ENCODE measurements at regions not wholly inside any gene's neighbourhood (a gene's known extent, or its start where the extent isn't known, plus 50 kb on each side); places are given as distances from the start of the nearest gene placed in this dataset.

DNA sequence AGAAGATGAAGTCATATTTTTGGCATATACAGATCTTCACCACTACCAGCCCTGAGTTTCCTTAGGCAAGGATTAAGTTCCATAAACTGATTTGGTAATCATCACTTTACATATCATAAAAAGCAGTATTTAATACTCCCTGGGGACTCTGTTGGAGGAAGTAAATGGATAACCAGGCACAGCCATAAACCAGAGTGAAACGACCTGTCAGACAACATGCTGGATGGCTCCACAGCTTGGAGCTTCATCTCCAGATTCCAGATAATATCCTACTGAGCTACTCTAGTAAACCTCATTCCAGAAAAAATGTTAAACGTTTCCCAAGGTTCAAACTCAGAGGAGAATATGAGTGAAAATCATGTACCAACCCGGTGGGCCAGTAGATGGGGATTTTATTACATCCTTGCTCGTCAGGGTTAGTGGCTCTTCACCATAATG, 109.2 kb downstream of the BASP1 start:
- no peaks in the 10 kb centered on the region for H3K79me2 ChIP-seq
- H2AFZ ChIP-seq: no peak overlapping the region
- H3K4me1 ChIP-seq: no peaks in the 10 kb centered on the region
- no peak overlapping the region for H3K9ac ChIP-seq
- H3K36me3 ChIP-seq (ENCODE audit: control insufficient read depth, insufficient read depth, low read length): no peaks in the 10 kb centered on the region
- no peak overlapping the region for H3K4me2 ChIP-seq (ENCODE audit: low read length)
- H3K4me3 ChIP-seq (ENCODE audit: low read depth, low read length): no peak overlapping the region
- H3K27ac ChIP-seq: no peak overlapping the region
- H3K27me3 ChIP-seq (ENCODE audit: control insufficient read depth, insufficient read depth, low read length): no peaks in the 10 kb centered on the region
- TF ChIP-seq, protein P1, sequence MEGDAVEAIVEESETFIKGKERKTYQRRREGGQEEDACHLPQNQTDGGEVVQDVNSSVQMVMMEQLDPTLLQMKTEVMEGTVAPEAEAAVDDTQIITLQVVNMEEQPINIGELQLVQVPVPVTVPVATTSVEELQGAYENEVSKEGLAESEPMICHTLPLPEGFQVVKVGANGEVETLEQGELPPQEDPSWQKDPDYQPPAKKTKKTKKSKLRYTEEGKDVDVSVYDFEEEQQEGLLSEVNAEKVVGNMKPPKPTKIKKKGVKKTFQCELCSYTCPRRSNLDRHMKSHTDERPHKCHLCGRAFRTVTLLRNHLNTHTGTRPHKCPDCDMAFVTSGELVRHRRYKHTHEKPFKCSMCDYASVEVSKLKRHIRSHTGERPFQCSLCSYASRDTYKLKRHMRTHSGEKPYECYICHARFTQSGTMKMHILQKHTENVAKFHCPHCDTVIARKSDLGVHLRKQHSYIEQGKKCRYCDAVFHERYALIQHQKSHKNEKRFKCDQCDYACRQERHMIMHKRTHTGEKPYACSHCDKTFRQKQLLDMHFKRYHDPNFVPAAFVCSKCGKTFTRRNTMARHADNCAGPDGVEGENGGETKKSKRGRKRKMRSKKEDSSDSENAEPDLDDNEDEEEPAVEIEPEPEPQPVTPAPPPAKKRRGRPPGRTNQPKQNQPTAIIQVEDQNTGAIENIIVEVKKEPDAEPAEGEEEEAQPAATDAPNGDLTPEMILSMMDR (IDR thresholded peaks at IDR 0.05): no peak
- no peaks in the 10 kb centered on the region for H3K9me3 ChIP-seq (ENCODE audit: control insufficient read depth, low read length)

DNA sequence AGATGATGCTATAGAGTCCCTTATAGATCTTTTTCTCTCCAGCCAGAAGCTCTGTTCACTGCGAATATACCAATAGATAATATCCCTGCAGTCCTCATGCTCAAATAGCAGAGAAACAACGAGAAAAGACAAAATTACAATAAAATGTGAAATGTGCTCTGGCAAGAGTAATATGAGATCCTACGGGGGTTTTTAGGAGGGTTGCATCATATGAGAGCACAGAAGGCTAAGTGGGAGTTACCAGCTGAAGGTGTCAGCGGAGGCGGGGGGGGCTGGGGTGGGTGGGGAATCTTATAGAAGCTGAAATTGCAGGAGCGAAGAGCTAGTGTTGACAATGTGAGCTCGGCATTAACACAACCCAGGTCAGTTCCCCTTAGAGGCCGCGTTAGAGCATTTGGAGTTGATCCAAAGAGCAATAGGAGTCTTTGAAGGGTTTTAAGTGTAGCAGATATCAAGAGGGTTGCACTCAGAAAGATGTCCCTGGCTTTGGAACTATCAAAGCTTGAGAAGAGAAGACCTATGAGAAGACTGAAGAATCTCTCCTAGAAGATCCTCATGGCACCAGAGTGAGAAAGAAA, 109.7 kb downstream of the BASP1 start:
- Histone ChIP-seq H3K4me2 (ENCODE audit: low read length) (no peak overlapping the region), H3K4me3 (ENCODE audit: low read depth, low read length) (no peak overlapping the region), H3K4me1 (no peaks in the 10 kb centered on the region), H3K9ac (no peak overlapping the region), H3K9me3 (ENCODE audit: control insufficient read depth, low read length) (no peaks in the 10 kb centered on the region), H3K27me3 (ENCODE audit: control insufficient read depth, insufficient read depth, low read length) (no peaks in the 10 kb centered on the region), H3K27ac (no peak overlapping the region), H2AFZ (no peak overlapping the region), H3K79me2 (no peaks in the 10 kb centered on the region), H3K36me3 (ENCODE audit: control insufficient read depth, insufficient read depth, low read length) (no peaks in the 10 kb centered on the region)
- TF ChIP-seq, protein P1 (IDR thresholded peaks at IDR 0.05): no peak

DNA sequence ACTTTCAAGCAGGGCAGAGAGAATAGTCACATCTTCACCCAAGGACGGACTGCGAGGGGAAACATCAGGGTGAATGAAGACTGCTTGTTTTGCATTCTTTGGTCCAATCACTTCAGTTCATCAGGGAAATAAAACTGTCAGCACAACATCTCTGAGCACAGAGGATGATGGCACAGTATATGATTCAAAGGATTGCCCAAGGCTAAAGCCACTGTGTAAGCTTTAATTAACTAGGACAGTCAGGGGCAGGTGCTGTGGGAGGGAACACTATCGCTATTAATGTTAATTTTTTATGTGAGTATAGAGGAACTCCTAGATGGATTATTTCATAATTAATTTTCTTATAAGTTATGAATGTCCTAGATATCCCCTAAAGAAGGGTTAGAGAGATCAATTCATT, 112.1 kb downstream of the BASP1 start:
- no peaks in the 10 kb centered on the region for H3K27me3 ChIP-seq (ENCODE audit: control insufficient read depth, insufficient read depth, low read length)
- no peaks in the 10 kb centered on the region for H3K79me2 ChIP-seq
- H2AFZ ChIP-seq: no peak overlapping the region
- no peak overlapping the region for H3K27ac ChIP-seq
- H3K4me2 ChIP-seq (ENCODE audit: low read length): no peak overlapping the region
- H3K9me3 ChIP-seq (ENCODE audit: control insufficient read depth, low read length): no peaks in the 10 kb centered on the region
- H3K4me3 ChIP-seq (ENCODE audit: low read depth, low read length): no peak overlapping the region
- TF ChIP-seq, protein P1 (IDR thresholded peaks at IDR 0.05): no peak
- H3K9ac ChIP-seq: no peak overlapping the region
- no peaks in the 10 kb centered on the region for H3K36me3 ChIP-seq (ENCODE audit: control insufficient read depth, insufficient read depth, low read length)
- no peaks in the 10 kb centered on the region for H3K4me1 ChIP-seq

DNA sequence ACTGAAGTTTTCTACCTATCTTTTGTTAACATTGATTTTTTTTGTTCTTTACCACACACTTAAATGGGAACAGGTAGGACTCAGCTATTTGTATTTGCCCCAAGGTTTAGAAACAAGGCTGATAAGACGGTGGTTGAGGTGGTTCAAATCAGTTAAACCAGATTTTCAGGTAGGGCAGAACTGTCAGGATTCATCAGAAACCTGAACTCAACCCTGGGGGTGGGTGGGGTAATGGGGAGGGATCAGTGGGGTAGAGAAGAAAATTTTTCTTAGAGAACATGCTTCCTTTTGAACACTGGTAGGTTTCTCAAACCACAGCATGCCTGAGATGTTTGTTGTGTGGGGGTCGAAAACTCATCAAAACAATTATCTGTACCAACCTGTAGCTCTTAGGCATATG, 113.0 kb downstream of the BASP1 start:
- Histone ChIP-seq H3K79me2 (no peaks in the 10 kb centered on the region), H3K27me3 (ENCODE audit: control insufficient read depth, insufficient read depth, low read length) (no peaks in the 10 kb centered on the region), H3K27ac (no peak overlapping the region), H2AFZ (no peak overlapping the region), H3K4me3 (ENCODE audit: low read depth, low read length) (no peak overlapping the region), H3K9me3 (ENCODE audit: control insufficient read depth, low read length) (no peaks in the 10 kb centered on the region), H3K4me1 (no peaks in the 10 kb centered on the region), H3K9ac (no peak overlapping the region), H3K4me2 (ENCODE audit: low read length) (no peak overlapping the region), H3K36me3 (ENCODE audit: control insufficient read depth, insufficient read depth, low read length) (no peaks in the 10 kb centered on the region)
- TF ChIP-seq, protein P1 (IDR thresholded peaks at IDR 0.05): no peak

DNA sequence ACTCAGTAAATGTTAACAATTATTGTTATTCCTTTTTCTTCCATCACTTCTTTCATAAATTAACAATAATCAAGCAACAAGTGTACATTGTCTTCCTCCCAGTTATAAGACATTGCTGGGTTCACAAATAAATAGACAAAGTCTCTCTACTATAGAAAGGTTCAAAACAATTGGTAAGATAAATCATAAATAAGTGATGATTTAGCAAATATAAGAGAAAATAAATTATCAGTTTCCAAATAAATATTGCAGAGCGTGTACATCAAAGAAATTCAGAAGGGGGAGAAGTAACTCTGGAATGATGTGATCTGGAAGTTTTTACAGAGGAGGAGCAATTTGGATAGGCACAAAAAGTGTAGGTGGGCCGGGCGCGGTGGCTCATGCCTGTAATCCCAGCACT, 114.2 kb downstream of the BASP1 start:
- no peaks in the 10 kb centered on the region for H3K27me3 ChIP-seq (ENCODE audit: control insufficient read depth, insufficient read depth, low read length)
- TF ChIP-seq, protein P1 (IDR thresholded peaks at IDR 0.05): no peak
- no peak overlapping the region for H3K27ac ChIP-seq
- H3K4me2 ChIP-seq (ENCODE audit: low read length): no peak overlapping the region
- H3K9me3 ChIP-seq (ENCODE audit: control insufficient read depth, low read length): no peaks in the 10 kb centered on the region
- H3K36me3 ChIP-seq (ENCODE audit: control insufficient read depth, insufficient read depth, low read length): no peaks in the 10 kb centered on the region
- H3K4me3 ChIP-seq (ENCODE audit: low read depth, low read length): no peak overlapping the region
- H3K9ac ChIP-seq: no peak overlapping the region
- no peak overlapping the region for H2AFZ ChIP-seq
- H3K79me2 ChIP-seq: no peaks in the 10 kb centered on the region
- no peaks in the 10 kb centered on the region for H3K4me1 ChIP-seq
